ENCODE measurements at regions not wholly inside any gene's neighbourhood (a gene's known extent, or its start where the extent isn't known, plus 50 kb on each side); places are given as distances from the start of the nearest gene placed in this dataset.

- DNase-seq (ENCODE audit: insufficient read length, low spot score) (no peak), FAIRE-seq (no peak)
- TF ChIP-seq SPI1 (IDR thresholded peaks at IDR 0.05; ENCODE audit: low read depth, low read length) (no peak), POU2F2 (IDR thresholded peaks at IDR 0.05; ENCODE audit: low read depth, low read length) (no peak), PAX5 (IDR thresholded peaks at IDR 0.05; ENCODE audit: insufficient read depth, low read length, severe bottlenecking) (no peak), TAF1 (IDR thresholded peaks at IDR 0.05; ENCODE audit: low read depth, low read length) (no peak), POLR2A (IDR thresholded peaks at IDR 0.05; ENCODE audit: low read depth, low read length) (no peak), POLR2AphosphoS5 (IDR thresholded peaks at IDR 0.05; ENCODE audit: low read depth, low read length) (no peak)
Observed at GRCh38 chr1:88079036-88079435, 605.0 kb upstream of the PKN2 start.

DNA sequence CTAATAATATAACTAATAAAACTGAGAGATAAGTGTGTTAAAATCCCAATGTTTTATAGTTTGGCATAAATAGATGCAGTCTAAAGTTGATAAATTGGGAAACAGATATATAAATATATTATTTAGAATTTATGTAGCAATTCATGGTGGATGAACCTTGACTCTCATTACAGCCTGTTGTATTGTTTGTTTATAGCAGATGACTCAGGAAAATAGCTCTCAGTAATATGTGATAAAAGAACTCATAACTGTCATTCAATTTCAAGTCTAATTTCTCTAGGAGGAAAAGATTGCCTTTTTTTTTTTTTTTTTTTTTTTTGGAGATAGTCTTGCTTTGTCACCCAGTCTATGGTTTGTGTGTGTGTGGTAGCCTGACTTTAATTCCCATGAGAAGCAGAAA, 603.2 kb upstream of the PKN2 start:
- DNase-seq (ENCODE audit: insufficient read length, low spot score) (no peak), FAIRE-seq (no peak)
- no peak for TF ChIP-seq PAX5 (IDR thresholded peaks at IDR 0.05; ENCODE audit: insufficient read depth, low read length, severe bottlenecking)
- TF ChIP-seq SPI1 (IDR thresholded peaks at IDR 0.05; ENCODE audit: low read depth, low read length), result no peak
- TF ChIP-seq TAF1 (IDR thresholded peaks at IDR 0.05; ENCODE audit: low read depth, low read length), result no peak
- no peak for TF ChIP-seq POU2F2 (IDR thresholded peaks at IDR 0.05; ENCODE audit: low read depth, low read length)
- no peak for TF ChIP-seq POLR2AphosphoS5 (IDR thresholded peaks at IDR 0.05; ENCODE audit: low read depth, low read length)
- no peak for TF ChIP-seq POLR2A (IDR thresholded peaks at IDR 0.05; ENCODE audit: low read depth, low read length)

DNA sequence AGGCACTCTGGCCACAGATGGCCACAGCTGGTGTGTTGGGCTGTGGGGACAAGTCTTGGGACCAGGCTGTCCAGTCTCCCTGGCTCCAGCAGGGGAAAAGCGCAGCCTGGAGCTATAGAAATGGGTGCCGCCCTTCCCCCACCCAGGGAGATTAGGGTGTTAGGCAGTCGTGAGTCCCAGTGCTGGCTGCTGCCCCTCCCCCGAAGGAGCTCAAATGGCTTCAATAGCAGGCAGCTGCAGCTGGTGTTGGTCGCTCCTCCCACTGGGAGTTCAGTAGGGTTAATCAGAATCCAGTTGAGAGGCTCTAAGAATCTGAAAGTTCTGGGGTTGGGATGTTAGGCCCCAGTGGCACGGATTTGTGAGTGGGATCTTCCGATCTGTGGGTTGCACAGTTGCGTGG, 595.6 kb upstream of the PKN2 start:
- TF ChIP-seq TAF1 (IDR thresholded peaks at IDR 0.05; ENCODE audit: low read depth, low read length) (no peak), POU2F2 (IDR thresholded peaks at IDR 0.05; ENCODE audit: low read depth, low read length) (no peak), POLR2A (IDR thresholded peaks at IDR 0.05; ENCODE audit: low read depth, low read length) (no peak), PAX5 (IDR thresholded peaks at IDR 0.05; ENCODE audit: insufficient read depth, low read length, severe bottlenecking) (no peak), SPI1 (IDR thresholded peaks at IDR 0.05; ENCODE audit: low read depth, low read length) (no peak), POLR2AphosphoS5 (IDR thresholded peaks at IDR 0.05; ENCODE audit: low read depth, low read length) (no peak)
- no peak for DNase-seq (ENCODE audit: insufficient read length, low spot score)
- no peak for FAIRE-seq

- TF ChIP-seq PAX5 (IDR thresholded peaks at IDR 0.05; ENCODE audit: insufficient read depth, low read length, severe bottlenecking) (no peak), POU2F2 (IDR thresholded peaks at IDR 0.05; ENCODE audit: low read depth, low read length) (no peak), POLR2AphosphoS5 (IDR thresholded peaks at IDR 0.05; ENCODE audit: low read depth, low read length) (no peak), SPI1 (IDR thresholded peaks at IDR 0.05; ENCODE audit: low read depth, low read length) (no peak), TAF1 (IDR thresholded peaks at IDR 0.05; ENCODE audit: low read depth, low read length) (no peak), POLR2A (IDR thresholded peaks at IDR 0.05; ENCODE audit: low read depth, low read length) (no peak)
- DNase-seq (ENCODE audit: insufficient read length, low spot score) (no peak), FAIRE-seq (no peak)
Observed at GRCh38 chr1:88089961-88090360, 594.1 kb upstream of the PKN2 start.

DNA sequence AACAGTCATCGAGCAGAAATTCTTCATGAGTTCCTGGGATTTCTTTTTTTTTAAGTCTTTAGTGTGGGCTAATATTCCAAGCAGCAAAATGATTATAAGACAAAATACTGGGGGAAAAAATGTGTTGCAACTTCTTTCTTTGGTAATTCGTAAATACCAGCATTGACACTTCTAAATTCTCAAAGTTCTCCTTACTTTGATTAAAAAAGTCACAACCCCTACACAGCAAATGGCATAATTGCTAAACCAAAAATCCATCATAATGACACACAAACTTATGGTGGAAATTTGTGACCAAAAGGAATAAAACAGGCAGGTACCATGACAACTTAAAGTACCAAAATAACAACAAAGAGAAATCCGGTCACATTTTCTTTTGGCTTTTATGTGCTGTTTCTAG, 585.2 kb upstream of the PKN2 start:
- DNase-seq (ENCODE audit: insufficient read length, low spot score), result no peak
- TF ChIP-seq TAF1 (IDR thresholded peaks at IDR 0.05; ENCODE audit: low read depth, low read length), result no peak
- TF ChIP-seq SPI1 (IDR thresholded peaks at IDR 0.05; ENCODE audit: low read depth, low read length), result no peak
- TF ChIP-seq POLR2A (IDR thresholded peaks at IDR 0.05; ENCODE audit: low read depth, low read length), result no peak
- no peak for TF ChIP-seq POU2F2 (IDR thresholded peaks at IDR 0.05; ENCODE audit: low read depth, low read length)
- TF ChIP-seq POLR2AphosphoS5 (IDR thresholded peaks at IDR 0.05; ENCODE audit: low read depth, low read length), result no peak
- no peak for TF ChIP-seq PAX5 (IDR thresholded peaks at IDR 0.05; ENCODE audit: insufficient read depth, low read length, severe bottlenecking)
- no peak for FAIRE-seq

GRCh38 chr1:88101041-88101440, 583.0 kb upstream of the PKN2 start:
- no peak for FAIRE-seq
- TF ChIP-seq POU2F2 (IDR thresholded peaks at IDR 0.05; ENCODE audit: low read depth, low read length) (no peak), POLR2A (IDR thresholded peaks at IDR 0.05; ENCODE audit: low read depth, low read length) (no peak), POLR2AphosphoS5 (IDR thresholded peaks at IDR 0.05; ENCODE audit: low read depth, low read length) (no peak), PAX5 (IDR thresholded peaks at IDR 0.05; ENCODE audit: insufficient read depth, low read length, severe bottlenecking) (no peak), SPI1 (IDR thresholded peaks at IDR 0.05; ENCODE audit: low read depth, low read length) (no peak), TAF1 (IDR thresholded peaks at IDR 0.05; ENCODE audit: low read depth, low read length) (no peak)
- no peak for DNase-seq (ENCODE audit: insufficient read length, low spot score)

GRCh38 chr1:88104236-88104635, 579.8 kb upstream of the PKN2 start:
- no peak for TF ChIP-seq POU2F2 (IDR thresholded peaks at IDR 0.05; ENCODE audit: low read depth, low read length)
- no peak for TF ChIP-seq SPI1 (IDR thresholded peaks at IDR 0.05; ENCODE audit: low read depth, low read length)
- TF ChIP-seq TAF1 (IDR thresholded peaks at IDR 0.05; ENCODE audit: low read depth, low read length), result no peak
- no peak for TF ChIP-seq POLR2AphosphoS5 (IDR thresholded peaks at IDR 0.05; ENCODE audit: low read depth, low read length)
- TF ChIP-seq PAX5 (IDR thresholded peaks at IDR 0.05; ENCODE audit: insufficient read depth, low read length, severe bottlenecking), result no peak
- no peak for TF ChIP-seq POLR2A (IDR thresholded peaks at IDR 0.05; ENCODE audit: low read depth, low read length)
- DNase-seq (ENCODE audit: insufficient read length, low spot score) (no peak), FAIRE-seq (no peak)

- FAIRE-seq (no peak), DNase-seq (ENCODE audit: insufficient read length, low spot score) (no peak)
- TF ChIP-seq TAF1 (IDR thresholded peaks at IDR 0.05; ENCODE audit: low read depth, low read length), result no peak
- TF ChIP-seq POLR2AphosphoS5 (IDR thresholded peaks at IDR 0.05; ENCODE audit: low read depth, low read length), result no peak
- TF ChIP-seq POLR2A (IDR thresholded peaks at IDR 0.05; ENCODE audit: low read depth, low read length), result no peak
- TF ChIP-seq POU2F2 (IDR thresholded peaks at IDR 0.05; ENCODE audit: low read depth, low read length), result no peak
- no peak for TF ChIP-seq SPI1 (IDR thresholded peaks at IDR 0.05; ENCODE audit: low read depth, low read length)
- TF ChIP-seq PAX5 (IDR thresholded peaks at IDR 0.05; ENCODE audit: insufficient read depth, low read length, severe bottlenecking), result no peak
Observed at GRCh38 chr1:88104886-88105285, 579.2 kb upstream of the PKN2 start.

DNA sequence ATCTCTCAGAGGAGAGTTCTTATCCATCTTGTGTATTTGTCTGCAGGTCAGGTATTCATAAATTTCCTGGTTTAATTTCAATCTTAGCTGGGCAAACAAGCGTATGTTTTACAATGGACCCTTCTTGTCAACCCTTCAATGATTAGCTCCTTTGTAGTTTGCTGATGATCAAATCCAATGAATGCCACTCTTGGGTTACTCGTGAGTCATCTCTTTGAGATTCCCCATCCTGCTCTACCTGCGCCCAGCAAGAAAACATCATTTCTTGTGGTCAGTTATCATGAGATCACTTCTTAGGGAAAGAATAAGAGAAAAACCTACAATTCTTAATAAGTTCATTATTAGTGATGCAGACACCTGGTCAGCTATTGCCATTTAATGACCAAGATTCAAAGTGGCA, 572.3 kb upstream of the PKN2 start:
- DNase-seq (ENCODE audit: insufficient read length, low spot score) (no peak), FAIRE-seq (no peak)
- no peak for TF ChIP-seq POLR2A (IDR thresholded peaks at IDR 0.05; ENCODE audit: low read depth, low read length)
- no peak for TF ChIP-seq POLR2AphosphoS5 (IDR thresholded peaks at IDR 0.05; ENCODE audit: low read depth, low read length)
- no peak for TF ChIP-seq TAF1 (IDR thresholded peaks at IDR 0.05; ENCODE audit: low read depth, low read length)
- TF ChIP-seq PAX5 (IDR thresholded peaks at IDR 0.05; ENCODE audit: insufficient read depth, low read length, severe bottlenecking), result no peak
- no peak for TF ChIP-seq POU2F2 (IDR thresholded peaks at IDR 0.05; ENCODE audit: low read depth, low read length)
- no peak for TF ChIP-seq SPI1 (IDR thresholded peaks at IDR 0.05; ENCODE audit: low read depth, low read length)

GRCh38 chr1:88117597-88117996, 566.5 kb upstream of the PKN2 start:
- FAIRE-seq (no peak), DNase-seq (ENCODE audit: insufficient read length, low spot score) (no peak)
- no peak for TF ChIP-seq SPI1 (IDR thresholded peaks at IDR 0.05; ENCODE audit: low read depth, low read length)
- TF ChIP-seq POU2F2 (IDR thresholded peaks at IDR 0.05; ENCODE audit: low read depth, low read length), result no peak
- no peak for TF ChIP-seq TAF1 (IDR thresholded peaks at IDR 0.05; ENCODE audit: low read depth, low read length)
- TF ChIP-seq POLR2A (IDR thresholded peaks at IDR 0.05; ENCODE audit: low read depth, low read length), result no peak
